Activated T-cell treated with anti-CD3 and anti-CD28 coated beads for 1 hour (primary cell): ENCODE measurements at regions not wholly inside any gene's neighbourhood (a gene's known extent, or its start where the extent isn't known, plus 50 kb on each side); places are given as distances from the start of the nearest gene placed in this dataset.

Experiments used
- DNase-seq: peaks from one replicate; pipeline ENCODE4 v3.0.0-alpha.2; 2020; ENCODE audit warnings: low read depth

GRCh38 chr3:28646435-28646834 lies 297.8 kb upstream of the AZI2 start:
- DNase-seq, result no peak

- no peak for DNase-seq
Observed at GRCh38 chr3:28649266-28649665, 300.6 kb upstream of the AZI2 start.

GRCh38 chr3:28651159-28651558 lies 302.5 kb upstream of the AZI2 start:
- no peak for DNase-seq

- no peak for DNase-seq
Observed at GRCh38 chr3:28664123-28664522, 315.5 kb upstream of the AZI2 start.

GRCh38 chr3:28667646-28668621 lies 319.3 kb upstream of the AZI2 start:
- peak; percentile 7 for DNase-seq

GRCh38 chr3:28669870-28670269 lies 321.2 kb upstream of the AZI2 start:
- no peak for DNase-seq

GRCh38 chr3:28672406-28672805 lies 323.8 kb upstream of the AZI2 start:
- no peak for DNase-seq

- DNase-seq, result no peak
Observed at GRCh38 chr3:28673446-28673845, 324.8 kb upstream of the AZI2 start.

GRCh38 chr3:28674212-28674611 lies 325.6 kb upstream of the AZI2 start:
- DNase-seq, result no peak

GRCh38 chr3:28677581-28677980 lies 329.0 kb upstream of the AZI2 start:
- no peak for DNase-seq

GRCh38 chr3:28678086-28678485 lies 329.5 kb upstream of the AZI2 start:
- DNase-seq, result no peak

GRCh38 chr3:28680050-28680449 lies 331.4 kb upstream of the AZI2 start:
- DNase-seq, result no peak

- no peak for DNase-seq
Observed at GRCh38 chr3:28682121-28682520, 333.5 kb upstream of the AZI2 start.

GRCh38 chr3:28690176-28690575 lies 341.6 kb upstream of the AZI2 start:
- no peak for DNase-seq

GRCh38 chr3:28698706-28699105 lies 350.1 kb upstream of the AZI2 start:
- no peak for DNase-seq

GRCh38 chr3:28699283-28699682 lies 350.7 kb upstream of the AZI2 start:
- no peak for DNase-seq

GRCh38 chr3:28700728-28701127 lies 352.1 kb upstream of the AZI2 start:
- DNase-seq, result no peak

- DNase-seq, result no peak
Observed at GRCh38 chr3:28703843-28704242, 355.2 kb upstream of the AZI2 start.

- DNase-seq, result no peak
Observed at GRCh38 chr3:28711293-28711692, 362.7 kb upstream of the AZI2 start.

- no peak for DNase-seq
Observed at GRCh38 chr3:28716939-28717338, 368.3 kb upstream of the AZI2 start.

GRCh38 chr3:28718074-28718849 lies 369.6 kb upstream of the AZI2 start:
- no peak for DNase-seq

- no peak for DNase-seq
Observed at GRCh38 chr3:28726840-28727239, 378.2 kb upstream of the AZI2 start.

GRCh38 chr3:28727307-28727706 lies 378.7 kb upstream of the AZI2 start:
- DNase-seq, result no peak
